GM21515 (cell line): ENCODE measurements at regions not wholly inside any gene's neighbourhood (a gene's known extent, or its start where the extent isn't known, plus 50 kb on each side); places are given as distances from the start of the nearest gene placed in this dataset.

Experiments
- ATAC-seq: cut with Tn5 transposase; IDR thresholded peaks from one replicate; pipeline ENCODE4 v1.9.1; 2021; ENCODE audit not compliant: unreplicated experiment

GRCh38 chr10:4048236-4048864 is 263.3 kb upstream of the KLF6 start:
- ATAC-seq, result no peak

DNA sequence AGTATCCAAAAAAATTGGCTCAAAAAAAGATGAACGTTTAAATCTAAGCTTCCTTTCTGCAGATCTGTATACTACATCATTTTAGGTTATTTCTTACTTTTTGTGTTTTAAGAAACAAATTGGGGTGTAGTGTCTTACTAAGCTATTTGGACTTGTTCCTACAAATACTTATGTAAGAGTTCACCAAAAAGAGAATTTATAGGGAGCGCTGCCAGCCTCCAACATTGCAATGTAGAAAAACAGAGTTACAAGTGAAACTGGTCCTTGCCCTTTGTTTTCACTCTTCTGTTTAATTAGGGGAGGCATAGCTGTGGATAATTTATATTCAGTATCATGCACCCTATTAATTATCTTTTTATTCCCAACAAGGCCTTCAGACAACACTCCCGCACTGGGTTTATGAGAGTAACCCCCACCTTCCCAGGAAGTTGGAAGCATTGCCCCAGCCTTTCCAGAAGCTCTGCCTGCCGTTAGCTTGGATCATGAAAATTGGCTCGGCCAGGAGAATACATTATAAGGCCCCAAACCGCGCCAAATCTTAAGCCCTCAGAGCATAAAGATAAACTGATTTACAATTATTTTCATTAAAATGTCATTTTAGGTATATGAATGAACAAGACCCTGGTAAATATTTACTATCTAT is 261.8 kb upstream of the KLF6 start:
- ATAC-seq, result no peak

DNA sequence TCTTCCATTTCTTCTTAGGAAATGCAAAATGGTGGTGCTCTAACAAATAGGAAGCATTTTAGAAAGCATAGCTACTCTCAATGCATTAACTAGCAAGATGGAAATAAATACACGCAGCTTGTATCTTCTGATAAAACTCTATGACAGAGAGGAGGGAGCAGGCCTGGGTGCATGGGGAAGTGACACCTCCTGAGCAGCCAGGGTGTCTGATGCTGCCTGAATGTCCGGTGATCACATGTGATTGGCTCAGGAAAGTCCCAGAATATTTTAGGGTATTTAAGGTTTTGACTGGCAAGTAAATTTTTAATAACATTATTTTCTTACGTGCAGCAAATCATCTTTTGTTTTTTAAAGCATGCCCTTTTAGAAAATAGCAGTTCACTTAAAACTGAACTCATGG is 261.0 kb upstream of the KLF6 start:
- ATAC-seq, result no peak

- ATAC-seq, result no peak
Measured at GRCh38 chr10:4043897-4044665, 259.1 kb upstream of the KLF6 start.

GRCh38 chr10:4041635-4042034 is 256.6 kb upstream of the KLF6 start:
- no peak for ATAC-seq

GRCh38 chr10:4038000-4038399 is 253.0 kb upstream of the KLF6 start:
- no peak for ATAC-seq

GRCh38 chr10:4035599-4035945 is 250.6 kb upstream of the KLF6 start:
- no peak for ATAC-seq

DNA sequence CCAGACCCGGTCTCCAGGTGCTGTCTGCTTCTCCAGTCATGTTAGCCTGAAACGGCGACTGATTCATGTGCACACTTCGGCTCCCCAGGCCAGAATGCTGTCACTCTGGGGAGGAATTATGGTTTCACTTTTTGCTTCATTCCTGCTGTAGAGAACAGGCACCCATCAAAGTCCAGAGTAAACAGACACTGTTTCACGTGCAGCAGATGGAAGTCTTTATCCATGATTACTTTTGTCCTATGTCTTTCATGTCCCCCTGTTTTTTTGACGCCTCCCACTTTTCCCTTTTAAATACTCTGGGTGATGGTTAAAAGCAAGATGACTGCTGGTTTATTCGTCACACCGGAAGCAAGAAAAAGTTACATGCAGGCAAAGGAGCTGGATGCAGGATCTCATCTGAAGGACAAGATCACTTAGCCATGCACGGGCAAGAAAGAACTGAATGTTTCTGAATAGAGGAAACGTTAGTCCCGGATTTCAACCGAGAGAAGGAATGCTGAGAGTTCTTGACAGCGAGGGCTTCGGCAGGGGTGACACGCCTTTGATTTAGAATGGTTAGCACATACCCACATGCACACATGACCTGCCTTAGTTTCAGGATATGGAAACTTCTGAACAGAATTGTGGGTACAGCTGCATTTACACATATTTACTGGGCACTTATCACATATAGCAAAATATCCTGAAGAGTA is 250.0 kb upstream of the KLF6 start:
- ATAC-seq, result no peak

DNA sequence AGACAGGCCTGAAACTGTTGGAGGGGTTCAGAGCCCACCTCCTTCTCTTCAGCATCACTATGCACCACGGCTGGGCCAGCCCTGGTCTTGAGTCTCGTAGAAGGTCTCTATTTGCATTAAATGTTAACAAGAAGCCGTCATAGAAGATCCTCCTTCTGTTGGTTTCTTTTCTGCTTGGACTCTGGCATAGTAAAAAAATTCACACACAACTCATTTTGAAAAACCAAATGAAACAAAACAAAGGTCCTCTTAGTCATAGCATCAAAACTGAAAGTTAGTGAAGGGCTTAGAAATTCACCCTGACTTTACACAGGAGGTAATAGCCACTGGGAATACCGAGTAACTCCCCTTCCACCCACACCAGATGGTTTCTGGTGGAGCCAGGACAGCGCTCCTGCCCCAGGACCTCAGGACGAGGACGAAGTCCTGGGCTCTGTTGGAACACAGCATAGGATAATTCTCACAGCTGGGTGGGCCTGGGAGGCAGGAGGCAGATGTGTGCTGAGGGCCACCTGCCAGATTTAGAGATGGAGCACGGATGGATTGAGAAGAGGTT is 248.4 kb upstream of the KLF6 start:
- peak; percentile 88 for ATAC-seq

- ATAC-seq, result no peak
Measured at GRCh38 chr10:4029866-4030265, 244.9 kb upstream of the KLF6 start.

DNA sequence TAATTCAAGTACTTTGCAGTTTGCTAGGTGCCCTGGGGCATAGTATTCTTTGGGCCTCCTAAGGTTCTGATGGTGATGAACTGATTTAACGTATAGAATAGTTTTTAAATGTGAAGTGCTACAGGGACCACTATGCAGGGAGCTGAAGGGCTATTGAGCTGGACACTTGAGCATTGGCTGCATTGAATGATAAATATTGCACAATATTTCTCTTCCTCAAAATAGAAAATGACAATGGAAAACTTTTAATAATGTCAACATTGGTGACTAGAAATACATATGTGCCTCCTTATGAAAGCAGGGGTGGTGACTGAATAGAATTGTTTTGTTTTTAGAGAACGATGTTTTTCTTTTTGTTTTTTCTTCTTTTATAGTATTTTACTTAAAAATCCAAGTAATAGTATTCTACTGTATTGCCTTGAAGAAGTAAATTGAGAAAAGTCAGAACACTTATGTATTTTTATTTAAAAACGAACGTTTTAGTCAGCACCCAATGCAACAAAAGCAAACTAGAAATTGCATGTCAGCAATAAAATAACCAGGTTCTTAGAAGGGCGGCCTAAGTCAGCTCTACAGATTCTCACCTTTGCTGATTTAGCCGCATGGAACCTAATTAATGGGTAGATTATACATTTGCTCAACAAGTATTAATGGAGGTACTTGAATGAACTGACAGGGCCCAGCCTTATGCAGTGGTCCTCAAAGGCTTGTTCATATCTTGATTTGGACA is 244.0 kb upstream of the KLF6 start:
- ATAC-seq, result no peak

- no peak for ATAC-seq
Measured at GRCh38 chr10:4028027-4028471, 243.0 kb upstream of the KLF6 start.

- no peak for ATAC-seq
Measured at GRCh38 chr10:4025339-4025738, 240.3 kb upstream of the KLF6 start.

- no peak for ATAC-seq
Measured at GRCh38 chr10:4024516-4025245, 239.7 kb upstream of the KLF6 start.

DNA sequence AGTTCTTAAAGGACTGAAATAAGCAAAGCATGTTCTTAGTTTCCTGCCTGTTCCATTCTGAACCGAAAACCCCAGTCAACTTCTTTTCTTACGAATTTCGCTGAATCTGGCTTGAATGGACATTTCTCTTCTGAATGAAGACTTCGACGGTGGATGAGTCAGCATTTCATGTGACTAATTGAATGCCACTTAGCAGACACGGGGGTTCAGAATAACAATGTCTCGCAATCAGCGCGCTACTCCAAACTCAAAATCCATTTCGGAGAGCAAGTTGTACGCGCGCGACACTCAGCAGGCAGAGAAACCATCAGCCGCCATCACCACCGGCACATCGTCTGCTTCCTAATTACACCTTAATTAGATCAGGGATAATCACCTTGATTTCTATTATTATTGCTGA is 239.0 kb upstream of the KLF6 start:
- no peak for ATAC-seq

DNA sequence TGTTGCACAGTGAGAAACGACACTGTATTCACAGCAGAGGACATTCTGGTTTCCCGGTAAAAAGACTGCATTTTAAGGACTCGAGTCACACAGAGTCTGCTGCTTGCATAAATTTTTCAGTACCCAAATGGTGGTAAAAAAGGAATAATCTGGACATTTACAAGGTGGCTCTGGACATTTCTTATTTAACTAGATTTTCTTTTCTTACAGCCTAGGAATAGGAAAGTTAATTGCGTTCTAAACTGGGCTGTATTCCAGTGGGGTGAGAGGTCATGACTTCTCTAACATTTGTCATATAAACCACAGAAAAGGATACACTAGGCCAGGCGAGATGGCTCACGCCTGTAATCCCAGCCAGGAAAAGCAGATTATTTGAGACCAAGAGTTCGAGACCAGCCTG is 237.5 kb upstream of the KLF6 start:
- no peak for ATAC-seq

DNA sequence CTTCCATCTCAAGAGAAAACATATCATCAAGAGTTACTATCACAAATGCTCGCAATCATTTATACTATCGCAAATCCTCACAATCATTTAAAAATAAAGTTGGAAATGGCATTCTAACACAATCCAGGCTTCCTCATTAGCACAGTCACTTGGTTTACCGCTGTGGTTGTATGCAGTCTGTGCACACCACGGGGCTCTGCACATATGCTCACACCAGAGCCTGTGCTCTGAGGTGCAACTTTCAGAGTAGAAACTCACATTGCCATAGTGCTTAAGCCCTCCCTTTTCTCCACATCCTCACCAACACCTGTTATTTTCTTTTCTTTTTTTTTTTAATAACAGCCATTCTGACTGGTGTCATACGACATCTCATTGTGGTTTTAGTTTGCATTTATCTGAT is 235.6 kb upstream of the KLF6 start:
- ATAC-seq, result no peak

GRCh38 chr10:4018054-4018511 is 233.1 kb upstream of the KLF6 start:
- no peak for ATAC-seq

DNA sequence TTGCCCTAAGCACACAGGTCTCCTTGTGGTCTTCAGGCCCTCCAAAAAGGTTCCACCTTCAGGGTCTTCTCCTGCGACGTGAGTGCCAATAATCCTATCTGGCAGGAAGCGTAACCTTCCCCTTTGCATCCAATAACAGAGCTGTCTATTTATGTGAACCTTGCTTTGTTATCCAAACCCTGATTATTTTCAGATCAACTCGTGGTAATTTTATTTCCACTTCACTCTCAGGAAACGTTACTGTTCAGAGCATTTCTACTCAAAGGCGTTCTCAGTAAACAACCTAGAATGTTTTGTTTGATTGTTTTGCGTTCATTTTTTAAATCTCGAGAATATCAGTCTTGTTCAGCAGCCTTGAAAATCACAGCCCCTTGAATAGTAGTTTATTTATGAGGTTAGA is 232.3 kb upstream of the KLF6 start:
- no peak for ATAC-seq

- ATAC-seq, result no peak
Measured at GRCh38 chr10:4016214-4016740, 231.3 kb upstream of the KLF6 start.
